ENCODE measurements at regions not wholly inside any gene's neighbourhood (a gene's known extent, or its start where the extent isn't known, plus 50 kb on each side); places are given as distances from the start of the nearest gene placed in this dataset.

GRCh38 chr5:115683081-115683480, 57.2 kb upstream of the TMED7 start:
- DNase-seq: no peak
- no peak for TF ChIP-seq POLR2A (IDR thresholded peaks at IDR 0.05)
- TF ChIP-seq, protein P1, sequence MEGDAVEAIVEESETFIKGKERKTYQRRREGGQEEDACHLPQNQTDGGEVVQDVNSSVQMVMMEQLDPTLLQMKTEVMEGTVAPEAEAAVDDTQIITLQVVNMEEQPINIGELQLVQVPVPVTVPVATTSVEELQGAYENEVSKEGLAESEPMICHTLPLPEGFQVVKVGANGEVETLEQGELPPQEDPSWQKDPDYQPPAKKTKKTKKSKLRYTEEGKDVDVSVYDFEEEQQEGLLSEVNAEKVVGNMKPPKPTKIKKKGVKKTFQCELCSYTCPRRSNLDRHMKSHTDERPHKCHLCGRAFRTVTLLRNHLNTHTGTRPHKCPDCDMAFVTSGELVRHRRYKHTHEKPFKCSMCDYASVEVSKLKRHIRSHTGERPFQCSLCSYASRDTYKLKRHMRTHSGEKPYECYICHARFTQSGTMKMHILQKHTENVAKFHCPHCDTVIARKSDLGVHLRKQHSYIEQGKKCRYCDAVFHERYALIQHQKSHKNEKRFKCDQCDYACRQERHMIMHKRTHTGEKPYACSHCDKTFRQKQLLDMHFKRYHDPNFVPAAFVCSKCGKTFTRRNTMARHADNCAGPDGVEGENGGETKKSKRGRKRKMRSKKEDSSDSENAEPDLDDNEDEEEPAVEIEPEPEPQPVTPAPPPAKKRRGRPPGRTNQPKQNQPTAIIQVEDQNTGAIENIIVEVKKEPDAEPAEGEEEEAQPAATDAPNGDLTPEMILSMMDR (IDR thresholded peaks at IDR 0.05): no peak
- no peak for ATAC-seq
- no peak overlapping the region for H3K27ac ChIP-seq
- peaks cover 0 to 2% (median 0%) of the 10 kb centered on the region in 9 donors for H3K27me3 ChIP-seq
- no peak overlapping the region for H3K4me3 ChIP-seq
- 64 to 85% (median 76%) methylated on average over 1 of the region's 1 CpG for WGBS, 4 donors
- intact Hi-C loops (cut with DNase I): no loop called here
- no peaks in the 10 kb centered on the region for H3K36me3 ChIP-seq
- peaks cover 0 to 18% (median 0%) of the 10 kb centered on the region in 12 donors for H3K4me1 ChIP-seq
- no peaks in the 10 kb centered on the region for H3K9me3 ChIP-seq

All from heart left ventricle (tissue), 16 donors.